ENCODE measurements at regions not wholly inside any gene's neighbourhood (a gene's known extent, or its start where the extent isn't known, plus 50 kb on each side); places are given as distances from the start of the nearest gene placed in this dataset.

DNA sequence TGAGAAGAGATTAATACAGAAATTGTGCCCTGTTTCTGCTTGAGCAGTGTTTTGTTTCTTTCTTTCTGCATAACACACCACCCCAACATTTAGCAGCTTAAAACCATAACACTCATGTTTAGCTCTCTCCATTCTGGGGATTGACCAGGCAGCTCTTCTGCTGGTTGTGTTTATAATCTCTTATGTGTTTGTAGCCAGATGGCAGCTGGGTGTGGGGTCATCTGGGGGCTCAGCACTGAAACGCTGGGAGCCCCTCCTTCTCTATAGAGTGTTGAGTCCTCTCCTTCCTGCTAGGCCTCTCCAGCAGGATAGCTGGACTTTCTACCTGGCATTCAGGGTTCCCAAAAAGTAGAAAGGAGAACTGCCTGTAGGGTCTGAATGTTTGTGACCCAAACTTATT, 270.6 kb downstream of the TTC8 start:
- DNase-seq (ENCODE audit: low read depth, low spot score) (no peak), ATAC-seq (no peak), FAIRE-seq (no peak)
- SMC1A ChIA-PET (ENCODE audit: uncharacterized antibody, unreplicated experiment), result no interaction called here
- H3K36me3 ChIP-seq (ENCODE audit: control insufficient read depth in 2 of 2, insufficient read depth in 2 of 2, low read length in 1 of 2), result no peaks in the 10 kb centered on the region
- no peak overlapping the region for H2AFZ ChIP-seq (ENCODE audit: control insufficient read depth, low read depth, low read length)
- H3K4me2 ChIP-seq (ENCODE audit: control insufficient read depth, insufficient read depth), result no peak overlapping the region
- no peak overlapping the region for H3K27ac ChIP-seq (ENCODE audit: control insufficient read depth, insufficient read depth)
- H3K4me1 ChIP-seq (ENCODE audit: control insufficient read depth, insufficient read depth, low read length), result no peaks in the 10 kb centered on the region
- no TSS peak for BruUV-seq (replicated peaks)
- intact Hi-C loops (cut with micrococcal nuclease; ENCODE audit: unreplicated experiment) (no loop called here), in situ Hi-C loops (cut with MboI) (no loop called here)
- TF ChIP-seq NFIC (IDR thresholded peaks at IDR 0.05; ENCODE audit: low read depth, low read length), result no peak
- TF ChIP-seq, protein P1, sequence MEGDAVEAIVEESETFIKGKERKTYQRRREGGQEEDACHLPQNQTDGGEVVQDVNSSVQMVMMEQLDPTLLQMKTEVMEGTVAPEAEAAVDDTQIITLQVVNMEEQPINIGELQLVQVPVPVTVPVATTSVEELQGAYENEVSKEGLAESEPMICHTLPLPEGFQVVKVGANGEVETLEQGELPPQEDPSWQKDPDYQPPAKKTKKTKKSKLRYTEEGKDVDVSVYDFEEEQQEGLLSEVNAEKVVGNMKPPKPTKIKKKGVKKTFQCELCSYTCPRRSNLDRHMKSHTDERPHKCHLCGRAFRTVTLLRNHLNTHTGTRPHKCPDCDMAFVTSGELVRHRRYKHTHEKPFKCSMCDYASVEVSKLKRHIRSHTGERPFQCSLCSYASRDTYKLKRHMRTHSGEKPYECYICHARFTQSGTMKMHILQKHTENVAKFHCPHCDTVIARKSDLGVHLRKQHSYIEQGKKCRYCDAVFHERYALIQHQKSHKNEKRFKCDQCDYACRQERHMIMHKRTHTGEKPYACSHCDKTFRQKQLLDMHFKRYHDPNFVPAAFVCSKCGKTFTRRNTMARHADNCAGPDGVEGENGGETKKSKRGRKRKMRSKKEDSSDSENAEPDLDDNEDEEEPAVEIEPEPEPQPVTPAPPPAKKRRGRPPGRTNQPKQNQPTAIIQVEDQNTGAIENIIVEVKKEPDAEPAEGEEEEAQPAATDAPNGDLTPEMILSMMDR (IDR thresholded peaks at IDR 0.05 in 2 of 3, conservative IDR thresholded peaks at IDR 0.05 in 1 of 3; ENCODE audit: control insufficient read depth in 2 of 3, extremely low read depth in 1 of 3, insufficient read depth in 1 of 3, low read depth in 3 of 3, low read length in 3 of 3), result no peak
- TF ChIP-seq, protein P2, sequence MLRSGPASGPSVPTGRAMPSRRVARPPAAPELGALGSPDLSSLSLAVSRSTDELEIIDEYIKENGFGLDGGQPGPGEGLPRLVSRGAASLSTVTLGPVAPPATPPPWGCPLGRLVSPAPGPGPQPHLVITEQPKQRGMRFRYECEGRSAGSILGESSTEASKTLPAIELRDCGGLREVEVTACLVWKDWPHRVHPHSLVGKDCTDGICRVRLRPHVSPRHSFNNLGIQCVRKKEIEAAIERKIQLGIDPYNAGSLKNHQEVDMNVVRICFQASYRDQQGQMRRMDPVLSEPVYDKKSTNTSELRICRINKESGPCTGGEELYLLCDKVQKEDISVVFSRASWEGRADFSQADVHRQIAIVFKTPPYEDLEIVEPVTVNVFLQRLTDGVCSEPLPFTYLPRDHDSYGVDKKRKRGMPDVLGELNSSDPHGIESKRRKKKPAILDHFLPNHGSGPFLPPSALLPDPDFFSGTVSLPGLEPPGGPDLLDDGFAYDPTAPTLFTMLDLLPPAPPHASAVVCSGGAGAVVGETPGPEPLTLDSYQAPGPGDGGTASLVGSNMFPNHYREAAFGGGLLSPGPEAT (IDR thresholded peaks at IDR 0.05; ENCODE audit: low read depth), result no peak
- no peaks in the 10 kb centered on the region for H4K20me1 ChIP-seq (ENCODE audit: control insufficient read depth, insufficient read depth)
- no peak overlapping the region for H3K9ac ChIP-seq (ENCODE audit: control insufficient read depth, insufficient read depth, low read length)
- WGBS (ENCODE audit: insufficient coverage, insufficient replicate concordance, low lambda C conversion rate, missing lambda C conversion rate), result 0% methylated on average over 1 of the region's 1 CpG
- H3K4me3 ChIP-seq, result no peak overlapping the region
- CTCF ChIA-PET, result no interaction called here
- POLR2A ChIA-PET, result no interaction called here
- H3K9me3 ChIP-seq (replicated peaks; ENCODE audit: control insufficient read depth, insufficient read depth, low read length), result no peaks in the 10 kb centered on the region
- no peaks in the 10 kb centered on the region; a peak in 1 of 4 replicates for H3K27me3 ChIP-seq (replicated peaks in 1 of 2; ENCODE audit: control insufficient read depth in 2 of 2, insufficient read depth in 2 of 2, low read length in 1 of 2)
- H3K79me2 ChIP-seq (ENCODE audit: control insufficient read depth, insufficient read depth, low read length), result no peaks in the 10 kb centered on the region
- RAD21 ChIA-PET (ENCODE audit: unreplicated experiment), result no interaction called here

DNA sequence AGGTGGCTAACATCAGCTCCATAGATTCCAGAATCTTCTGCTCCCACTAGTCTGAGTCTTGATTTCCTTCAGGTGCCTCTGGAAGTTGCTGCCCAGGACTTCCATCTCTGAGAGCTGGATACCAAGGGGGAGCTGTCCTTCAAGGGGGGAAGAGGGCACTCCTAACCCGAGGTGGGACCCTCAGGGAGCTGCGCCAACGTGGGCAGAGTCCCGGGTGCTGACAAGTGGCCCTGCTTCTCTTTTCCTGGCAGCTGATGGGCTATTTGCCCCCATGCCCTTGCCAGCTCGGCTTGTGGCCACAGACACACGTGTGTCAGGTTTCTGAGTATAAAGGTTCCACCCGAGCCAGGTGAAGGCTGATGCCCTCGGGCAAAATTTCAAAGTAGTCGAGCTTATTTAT, 272.5 kb downstream of the TTC8 start:
- BruUV-seq (replicated peaks), result no TSS peak
- TF ChIP-seq FOS (IDR thresholded peaks at IDR 0.05; ENCODE audit: borderline replicate concordance, extremely low read depth, insufficient read length) (no peak), SREBF1 (IDR thresholded peaks at IDR 0.05; ENCODE audit: low read length) (no peak), GATAD2B (conservative IDR thresholded peaks at IDR 0.05; ENCODE audit: low read depth) (no peak), ETV6 (conservative IDR thresholded peaks at IDR 0.05 in 1 of 2, IDR thresholded peaks at IDR 0.05 in 1 of 2; ENCODE audit: borderline replicate concordance in 1 of 2, low read depth in 1 of 2) (no peak), ZNF217 (IDR thresholded peaks at IDR 0.05) (no peak), SMC3 (IDR thresholded peaks at IDR 0.05; ENCODE audit: borderline replicate concordance, low read length) (no peak), BACH1 (IDR thresholded peaks at IDR 0.05; ENCODE audit: borderline replicate concordance) (no peak), NFIC (IDR thresholded peaks at IDR 0.05; ENCODE audit: low read depth, low read length) (no peak), POLR2AphosphoS5 (IDR thresholded peaks at IDR 0.05; ENCODE audit: low read length) (no peak)
- TF ChIP-seq, protein P3, sequence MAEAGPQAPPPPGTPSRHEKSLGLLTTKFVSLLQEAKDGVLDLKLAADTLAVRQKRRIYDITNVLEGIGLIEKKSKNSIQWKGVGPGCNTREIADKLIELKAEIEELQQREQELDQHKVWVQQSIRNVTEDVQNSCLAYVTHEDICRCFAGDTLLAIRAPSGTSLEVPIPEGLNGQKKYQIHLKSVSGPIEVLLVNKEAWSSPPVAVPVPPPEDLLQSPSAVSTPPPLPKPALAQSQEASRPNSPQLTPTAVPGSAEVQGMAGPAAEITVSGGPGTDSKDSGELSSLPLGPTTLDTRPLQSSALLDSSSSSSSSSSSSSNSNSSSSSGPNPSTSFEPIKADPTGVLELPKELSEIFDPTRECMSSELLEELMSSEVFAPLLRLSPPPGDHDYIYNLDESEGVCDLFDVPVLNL (IDR thresholded peaks at IDR 0.05; ENCODE audit: low read depth, low read length), result no peak
- TF ChIP-seq, protein P4, sequence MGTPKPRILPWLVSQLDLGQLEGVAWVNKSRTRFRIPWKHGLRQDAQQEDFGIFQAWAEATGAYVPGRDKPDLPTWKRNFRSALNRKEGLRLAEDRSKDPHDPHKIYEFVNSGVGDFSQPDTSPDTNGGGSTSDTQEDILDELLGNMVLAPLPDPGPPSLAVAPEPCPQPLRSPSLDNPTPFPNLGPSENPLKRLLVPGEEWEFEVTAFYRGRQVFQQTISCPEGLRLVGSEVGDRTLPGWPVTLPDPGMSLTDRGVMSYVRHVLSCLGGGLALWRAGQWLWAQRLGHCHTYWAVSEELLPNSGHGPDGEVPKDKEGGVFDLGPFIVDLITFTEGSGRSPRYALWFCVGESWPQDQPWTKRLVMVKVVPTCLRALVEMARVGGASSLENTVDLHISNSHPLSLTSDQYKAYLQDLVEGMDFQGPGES (IDR thresholded peaks at IDR 0.05), result no peak

More for the DNA sequence above, 272.5 kb downstream of the TTC8 start:
- DNase-seq (ENCODE audit: low read depth, low spot score) (no peak), ATAC-seq (no peak), FAIRE-seq (no peak)
- Histone ChIP-seq H3K4me2 (ENCODE audit: control insufficient read depth, insufficient read depth) (no peak overlapping the region), H3K4me3 (no peak overlapping the region), H3K9ac (ENCODE audit: control insufficient read depth, insufficient read depth, low read length) (no peak overlapping the region), H3K27me3 (replicated peaks in 1 of 2; ENCODE audit: control insufficient read depth in 2 of 2, insufficient read depth in 2 of 2, low read length in 1 of 2) (no peaks in the 10 kb centered on the region; a peak in 1 of 4 replicates), H2AFZ (ENCODE audit: control insufficient read depth, low read depth, low read length) (no peak overlapping the region), H3K36me3 (ENCODE audit: control insufficient read depth in 2 of 2, insufficient read depth in 2 of 2, low read length in 1 of 2) (no peaks in the 10 kb centered on the region), H3K27ac (ENCODE audit: control insufficient read depth, insufficient read depth) (no peak overlapping the region), H4K20me1 (ENCODE audit: control insufficient read depth, insufficient read depth) (no peaks in the 10 kb centered on the region), H3K79me2 (ENCODE audit: control insufficient read depth, insufficient read depth, low read length) (no peaks in the 10 kb centered on the region), H3K9me3 (replicated peaks; ENCODE audit: control insufficient read depth, insufficient read depth, low read length) (no peaks in the 10 kb centered on the region), H3K4me1 (ENCODE audit: control insufficient read depth, insufficient read depth, low read length) (no peaks in the 10 kb centered on the region)
- ChIA-PET POLR2A (no interaction called here), SMC1A (ENCODE audit: uncharacterized antibody, unreplicated experiment) (interaction anchor here (0.7 kb wide), 1 partner anchor 577 kb away, joined by 3 read pairs; no protein-coding TSS in a partner anchor), CTCF (no interaction called here), RAD21 (ENCODE audit: unreplicated experiment) (no interaction called here)
- 25% methylated on average over 9 of the region's 9 CpGs for WGBS (ENCODE audit: insufficient coverage, insufficient replicate concordance, low lambda C conversion rate, missing lambda C conversion rate)
- intact Hi-C loops (cut with micrococcal nuclease; ENCODE audit: unreplicated experiment) (no loop called here), in situ Hi-C loops (cut with MboI) (no loop called here)
